ENCODE measurements at regions not wholly inside any gene's neighbourhood (a gene's known extent, or its start where the extent isn't known, plus 50 kb on each side); places are given as distances from the start of the nearest gene placed in this dataset.
"Not testable (repeated sequence)": the region's sequence is repeated elsewhere in the genome, so short reads cannot be mapped to it uniquely, and the experiment has no call there.

- not testable (repeated sequence) for DNase-seq
Measured at GRCh38 chr4:134830741-134831140, 629.2 kb upstream of the PABPC4L start.

DNA sequence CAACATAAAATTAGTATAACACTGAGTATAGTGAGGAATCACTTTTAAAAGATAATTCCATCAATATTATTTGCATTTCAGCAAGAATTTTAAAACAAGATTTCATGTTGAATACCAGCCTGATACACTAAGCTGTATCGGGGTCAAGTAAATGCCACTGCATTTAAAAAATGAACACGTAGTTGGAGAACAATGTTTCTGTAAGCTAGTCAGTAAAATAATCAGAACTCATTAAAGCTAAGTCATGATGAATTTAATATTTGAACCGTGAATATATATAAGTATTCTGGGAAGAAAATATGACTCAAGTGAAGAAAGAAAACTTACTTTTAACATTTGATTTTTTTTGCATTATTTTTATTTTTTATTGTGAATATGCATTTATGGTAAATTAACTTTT, 611.0 kb upstream of the PABPC4L start:
- no peak for DNase-seq

DNA sequence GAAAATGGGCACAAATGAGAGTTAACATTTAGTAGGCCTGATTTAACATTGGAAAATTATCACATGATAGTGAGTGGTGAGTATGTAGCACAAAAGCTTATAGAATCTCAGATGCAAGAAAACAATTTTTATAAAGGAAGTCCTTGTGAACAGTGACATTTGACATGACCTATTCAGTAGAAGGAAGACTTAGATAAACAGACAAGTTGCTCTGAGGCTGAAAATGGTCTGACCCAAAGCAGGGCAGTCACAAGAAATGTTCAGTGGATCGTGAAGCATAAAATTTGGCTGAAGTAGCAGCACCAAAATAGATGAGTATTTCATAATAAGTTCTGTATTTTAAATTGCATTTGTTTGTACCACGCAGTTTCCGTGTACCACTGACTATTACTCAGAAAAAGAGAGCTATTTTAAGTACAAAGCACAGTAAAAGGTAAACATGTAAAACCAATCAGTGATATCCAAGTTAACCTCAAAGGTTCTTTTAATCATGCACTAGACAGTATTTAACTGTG, 605.7 kb upstream of the PABPC4L start:
- DNase-seq, result no peak

DNA sequence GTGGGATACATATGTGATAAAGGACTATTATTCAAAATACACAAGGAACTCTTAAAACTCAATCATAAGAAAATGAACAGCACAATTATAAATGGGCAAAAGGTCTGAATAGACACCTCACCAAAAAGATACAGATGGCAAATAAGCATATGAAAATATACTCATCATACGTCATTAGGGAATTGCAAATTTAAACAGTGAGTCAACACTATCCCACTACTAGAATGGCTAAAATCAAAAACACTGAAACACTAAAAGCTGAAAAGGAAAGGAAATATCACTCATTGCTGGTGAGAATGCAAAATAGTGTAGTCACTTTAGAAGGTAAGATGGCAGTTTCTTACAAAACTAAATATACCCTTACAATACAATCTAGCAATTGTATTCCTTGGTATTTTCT, 597.0 kb upstream of the PABPC4L start:
- no peak for DNase-seq

- DNase-seq, result no peak
Measured at GRCh38 chr4:134787315-134787714, 585.7 kb upstream of the PABPC4L start.

GRCh38 chr4:134780244-134780643, 578.7 kb upstream of the PABPC4L start:
- DNase-seq, result no peak

- DNase-seq, result peak; percentile 60
Measured at GRCh38 chr4:134777606-134778005, 576.0 kb upstream of the PABPC4L start.

GRCh38 chr4:134773497-134774000, 572.0 kb upstream of the PABPC4L start:
- DNase-seq, result no peak

GRCh38 chr4:134762053-134762452, 560.5 kb upstream of the PABPC4L start:
- DNase-seq, result no peak

DNA sequence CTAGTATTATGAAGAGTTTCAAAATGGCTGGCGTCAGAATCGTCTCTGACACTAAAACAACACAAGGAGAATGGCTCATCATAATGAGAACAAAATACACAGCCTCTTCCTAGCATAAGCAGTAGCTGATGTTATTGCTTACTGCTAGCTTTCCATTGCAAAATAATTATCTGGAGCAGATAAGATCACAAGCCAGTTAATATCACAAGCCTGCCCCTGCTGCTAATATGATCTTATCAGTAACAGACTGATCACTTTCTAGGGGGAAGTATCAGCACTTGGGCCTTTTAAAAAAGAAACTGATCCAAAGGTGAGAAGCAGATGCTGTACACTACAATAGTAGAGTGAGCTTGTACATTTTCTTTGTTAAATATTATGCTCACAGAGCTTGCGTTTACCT, 554.8 kb upstream of the PABPC4L start:
- DNase-seq, result no peak

DNA sequence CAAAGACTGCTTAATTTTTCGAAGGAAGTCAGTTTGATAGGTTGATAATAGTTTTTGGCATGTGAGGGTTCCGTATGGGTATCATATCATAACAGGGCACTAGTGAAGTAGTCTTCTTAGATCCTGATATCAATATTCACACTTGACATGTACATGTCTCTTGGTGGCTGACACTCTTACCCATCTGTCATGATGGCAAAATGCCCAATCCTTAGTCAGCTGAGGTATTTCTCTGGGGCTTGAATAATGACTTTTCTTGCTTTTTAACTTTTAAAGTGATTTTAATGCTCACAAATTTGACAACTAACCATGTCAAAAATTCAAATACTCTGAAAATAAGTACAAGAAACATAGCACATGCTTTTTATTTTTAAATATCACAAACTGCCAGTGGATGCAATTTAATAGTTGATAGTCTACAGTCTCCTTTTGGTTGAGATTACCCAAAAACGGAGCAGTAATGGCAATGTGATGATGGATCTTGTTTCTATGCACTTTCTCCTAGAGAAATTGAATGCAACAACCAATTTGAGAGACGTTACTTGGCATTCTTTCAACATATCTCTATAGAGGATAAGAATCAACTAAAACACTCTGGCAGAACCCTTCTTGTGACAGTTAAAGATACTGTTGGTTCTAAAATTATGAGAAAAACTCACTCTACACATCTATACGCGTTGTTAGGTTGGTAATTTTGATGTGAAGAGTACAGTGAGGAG, 552.9 kb upstream of the PABPC4L start:
- no peak for DNase-seq

DNA sequence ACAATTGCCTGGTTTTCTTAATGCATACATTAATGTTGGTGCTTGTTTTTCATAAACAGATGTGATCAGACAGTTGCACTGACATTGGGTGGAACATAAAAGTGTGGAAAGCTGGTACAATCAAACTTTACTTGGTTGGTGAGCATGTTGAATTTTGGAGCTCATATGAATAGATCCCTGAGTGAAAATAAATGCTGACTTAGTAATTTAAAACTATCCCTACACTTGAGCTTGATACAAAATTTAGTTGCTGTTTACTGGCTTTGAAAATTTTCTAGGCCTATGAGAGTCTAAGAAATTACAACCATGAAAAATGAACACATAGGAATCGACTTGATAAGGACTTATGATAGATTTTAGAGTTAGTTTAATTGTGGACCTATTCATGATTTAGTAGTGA, 551.8 kb upstream of the PABPC4L start:
- no peak for DNase-seq

DNA sequence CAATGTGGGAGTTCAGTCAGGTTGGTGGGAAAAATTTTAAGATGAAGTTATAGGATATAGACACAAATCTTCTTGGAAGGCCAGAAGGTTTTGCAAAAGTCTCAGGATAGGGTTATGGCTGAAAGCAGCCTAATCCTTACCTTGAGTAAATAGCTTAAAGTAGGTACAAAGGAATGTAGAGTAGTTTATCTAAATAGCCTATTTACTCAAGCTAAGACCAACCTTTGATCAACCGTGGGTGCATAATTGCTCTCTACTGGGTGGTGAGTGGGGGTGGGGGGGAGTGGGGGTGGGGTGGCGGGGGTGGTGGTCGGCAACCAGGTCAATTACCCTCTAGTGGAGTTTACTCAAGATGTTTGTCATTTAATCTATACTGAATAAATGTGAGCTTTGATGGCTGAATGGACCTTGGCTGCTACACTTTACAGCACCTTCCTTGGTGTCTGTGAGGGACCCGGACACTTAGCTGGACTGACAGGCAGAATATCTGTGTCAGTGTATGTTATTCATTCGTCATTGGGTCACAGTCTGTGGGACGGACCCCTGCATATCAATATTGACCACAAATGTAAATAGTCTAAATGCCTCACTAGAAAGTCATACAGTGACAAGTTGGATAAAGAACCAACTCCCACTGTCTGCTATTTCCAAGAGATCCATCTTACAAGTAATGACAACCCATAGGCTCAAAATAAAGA, 545.7 kb upstream of the PABPC4L start:
- no peak for DNase-seq

- DNase-seq, result no peak
Measured at GRCh38 chr4:134740290-134740689, 538.7 kb upstream of the PABPC4L start.

DNA sequence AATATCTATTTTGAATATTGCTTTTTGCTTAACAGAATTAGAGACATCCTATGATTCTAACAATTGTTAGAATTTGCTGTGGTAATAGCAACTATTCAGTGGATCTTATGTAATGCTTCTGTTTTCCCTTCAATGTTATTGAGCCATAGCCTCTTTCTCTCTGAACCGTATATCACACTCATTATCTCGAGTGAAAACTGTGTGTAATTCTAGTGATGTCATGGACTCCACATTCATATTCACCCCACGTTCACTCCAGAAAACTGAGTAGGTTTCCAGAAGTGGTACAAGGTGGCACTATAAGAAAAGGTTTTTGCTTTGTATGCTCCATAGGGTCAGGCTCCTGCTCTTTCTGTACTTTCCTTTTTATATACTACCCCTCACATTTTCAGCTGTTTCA, 534.3 kb upstream of the PABPC4L start:
- DNase-seq, result no peak

DNA sequence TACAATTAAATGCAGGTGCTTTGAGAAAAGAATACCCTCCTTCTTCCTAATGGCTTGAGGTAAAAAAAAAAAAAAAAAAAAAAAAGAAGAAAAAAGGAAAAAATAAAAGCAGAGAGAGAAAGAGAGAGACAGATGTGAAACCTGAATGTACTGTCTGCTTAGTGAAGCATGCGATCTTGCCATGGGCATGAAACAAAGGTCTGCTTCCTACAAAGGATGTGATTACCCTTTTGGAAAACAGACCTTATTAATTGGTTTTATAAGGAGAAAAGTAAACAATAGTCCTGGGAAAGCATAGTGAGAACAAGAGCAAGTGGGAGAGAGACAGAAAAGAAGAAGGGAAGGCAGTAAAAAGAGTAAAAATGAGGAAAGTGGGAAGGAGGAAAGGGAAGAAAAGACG, 526.1 kb upstream of the PABPC4L start:
- peak; percentile 56 for DNase-seq

- DNase-seq, result no peak
Measured at GRCh38 chr4:134722306-134722705, 520.7 kb upstream of the PABPC4L start.

DNA sequence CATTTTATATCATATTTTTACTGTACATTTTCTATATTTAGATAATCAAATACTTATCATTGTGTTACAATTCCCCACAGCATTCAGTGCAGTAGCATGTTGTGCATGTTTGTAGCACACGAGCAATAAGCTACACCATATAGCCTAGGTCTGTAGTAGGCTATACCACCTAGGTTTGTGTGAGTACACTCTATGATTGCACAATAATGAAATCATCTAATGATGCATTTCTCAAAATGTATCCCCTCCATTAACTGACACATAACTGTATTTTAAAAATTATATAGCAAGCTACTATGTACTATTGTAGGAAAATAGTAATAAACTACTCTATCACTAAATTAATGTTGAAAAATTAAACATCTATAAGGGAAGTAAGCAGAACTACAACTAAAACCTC, 518.4 kb upstream of the PABPC4L start:
- DNase-seq, result no peak

GRCh38 chr4:134708616-134709015, 507.0 kb upstream of the PABPC4L start:
- DNase-seq, result no peak

DNA sequence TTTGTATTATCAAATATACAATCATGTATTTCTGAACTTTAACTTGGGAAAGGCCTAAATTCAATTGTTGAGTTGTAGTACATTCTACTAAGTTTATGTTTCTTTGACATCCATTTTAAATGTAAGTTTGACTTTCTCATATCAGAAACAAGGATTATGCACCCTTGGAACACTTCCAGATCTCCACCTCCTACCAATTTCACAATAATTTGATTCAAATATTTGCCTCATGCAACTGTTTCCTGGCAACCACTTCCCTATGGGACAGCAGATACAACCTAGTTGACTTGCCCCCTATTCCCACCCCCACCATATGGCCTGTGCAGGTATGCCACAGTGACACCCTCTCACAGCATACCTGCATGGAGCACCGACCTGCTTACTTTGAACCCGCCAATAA, 506.4 kb upstream of the PABPC4L start:
- DNase-seq, result no peak

GRCh38 chr4:134702374-134702773, 500.8 kb upstream of the PABPC4L start:
- no peak for DNase-seq

DNA sequence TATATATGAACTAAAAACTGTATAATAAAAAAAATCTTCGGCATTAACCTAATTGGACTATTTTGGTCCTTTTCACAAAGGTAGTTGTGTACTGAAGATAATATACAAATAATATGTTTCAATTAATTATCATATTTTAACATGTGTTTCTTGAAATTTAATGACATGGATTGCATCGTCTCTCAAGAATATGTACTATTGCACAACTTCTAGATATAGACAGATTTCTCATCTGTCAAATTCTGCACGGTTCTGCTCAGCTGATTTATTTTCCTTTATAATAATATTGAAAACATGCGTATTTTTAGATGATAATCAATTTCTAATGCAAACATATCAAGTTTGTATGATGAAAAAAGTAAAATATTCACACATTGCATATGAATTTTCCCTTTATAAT, 498.7 kb upstream of the PABPC4L start:
- DNase-seq, result no peak

- DNase-seq, result not testable (repeated sequence)
Measured at GRCh38 chr4:134698831-134699230, 497.2 kb upstream of the PABPC4L start.

- no peak for DNase-seq
Measured at GRCh38 chr4:134695433-134695832, 493.8 kb upstream of the PABPC4L start.

Data from NCI-H1105 (cell line).